ENCODE measurements at regions not wholly inside any gene's neighbourhood (a gene's known extent, or its start where the extent isn't known, plus 50 kb on each side); places are given as distances from the start of the nearest gene placed in this dataset.

GRCh38 chr1:5253036-5253435 lies 598.6 kb downstream of the AJAP1 start:
- DNase-seq (ENCODE audit: low read depth): no peak

GRCh38 chr1:5250336-5250735 lies 595.9 kb downstream of the AJAP1 start:
- DNase-seq (ENCODE audit: low read depth): no peak

- DNase-seq (ENCODE audit: low read depth): no peak
These were observed 590.9 kb downstream of the AJAP1 start for GRCh38 chr1:5245348-5245747.

GRCh38 chr1:5244631-5245285 lies 590.3 kb downstream of the AJAP1 start:
- no peak for DNase-seq (ENCODE audit: low read depth)

GRCh38 chr1:5242850-5243249 lies 588.4 kb downstream of the AJAP1 start:
- no peak for DNase-seq (ENCODE audit: low read depth)

- no peak for DNase-seq (ENCODE audit: low read depth)
These were observed 585.5 kb downstream of the AJAP1 start for GRCh38 chr1:5239911-5240310.

- DNase-seq (ENCODE audit: low read depth): no peak
These were observed 584.1 kb downstream of the AJAP1 start for GRCh38 chr1:5238351-5239130.

- DNase-seq (ENCODE audit: low read depth): no peak
These were observed 581.0 kb downstream of the AJAP1 start for GRCh38 chr1:5235355-5235899.

GRCh38 chr1:5232537-5232936 lies 578.1 kb downstream of the AJAP1 start:
- DNase-seq (ENCODE audit: low read depth): no peak

- DNase-seq (ENCODE audit: low read depth): no peak
These were observed 577.3 kb downstream of the AJAP1 start for GRCh38 chr1:5231541-5232315.

GRCh38 chr1:5227114-5227513 lies 572.7 kb downstream of the AJAP1 start:
- DNase-seq (ENCODE audit: low read depth): no peak

GRCh38 chr1:5225707-5226704 lies 571.6 kb downstream of the AJAP1 start:
- DNase-seq (ENCODE audit: low read depth): no peak

- no peak for DNase-seq (ENCODE audit: low read depth)
These were observed 568.8 kb downstream of the AJAP1 start for GRCh38 chr1:5223206-5223605.

- no peak for DNase-seq (ENCODE audit: low read depth)
These were observed 568.2 kb downstream of the AJAP1 start for GRCh38 chr1:5222626-5223025.

GRCh38 chr1:5221451-5221850 lies 567.0 kb downstream of the AJAP1 start:
- no peak for DNase-seq (ENCODE audit: low read depth)

- DNase-seq (ENCODE audit: low read depth): no peak
These were observed 566.4 kb downstream of the AJAP1 start for GRCh38 chr1:5220821-5221220.

GRCh38 chr1:5220421-5220820 lies 566.0 kb downstream of the AJAP1 start:
- no peak for DNase-seq (ENCODE audit: low read depth)

GRCh38 chr1:5200006-5200405 lies 545.6 kb downstream of the AJAP1 start:
- DNase-seq (ENCODE audit: low read depth): no peak

- no peak for DNase-seq (ENCODE audit: low read depth)
These were observed 543.9 kb downstream of the AJAP1 start for GRCh38 chr1:5198328-5198727.

GRCh38 chr1:5191470-5191869 lies 537.1 kb downstream of the AJAP1 start:
- no peak for DNase-seq (ENCODE audit: low read depth)

- no peak for DNase-seq (ENCODE audit: low read depth)
These were observed 535.0 kb downstream of the AJAP1 start for GRCh38 chr1:5189384-5189783.
